SH-SY5Y (cell line): ENCODE measurements at regions not wholly inside any gene's neighbourhood (a gene's known extent, or its start where the extent isn't known, plus 50 kb on each side); places are given as distances from the start of the nearest gene placed in this dataset.

Source experiments
- GATA2 ChIP-seq: IDR thresholded peaks from 2 replicates; pipeline ENCODE4 v1.6.1; 2011; ENCODE audit warnings: mild to moderate bottlenecking, low read depth, low read length
- GATA3 ChIP-seq: IDR thresholded peaks from 2 replicates; pipeline ENCODE4 v1.6.1; 2011; ENCODE audit warnings: low read depth, mild to moderate bottlenecking, low read length, moderate library complexity

- TF ChIP-seq GATA2 (no peak), GATA3 (no peak)
Measured at GRCh38 chr11:115067471-115067870, 389.1 kb downstream of the NXPE2 start.
